RPMI8226 (cell line): ENCODE measurements at regions not wholly inside any gene's neighbourhood (a gene's known extent, or its start where the extent isn't known, plus 50 kb on each side); places are given as distances from the start of the nearest gene placed in this dataset.
"Not testable (repeated sequence)": the region's sequence is repeated elsewhere in the genome, so short reads cannot be mapped to it uniquely, and the experiment has no call there.

Experiments
- DNase-seq: peaks from one replicate; pipeline ENCODE4 v3.0.0-alpha.2; 2015

DNA sequence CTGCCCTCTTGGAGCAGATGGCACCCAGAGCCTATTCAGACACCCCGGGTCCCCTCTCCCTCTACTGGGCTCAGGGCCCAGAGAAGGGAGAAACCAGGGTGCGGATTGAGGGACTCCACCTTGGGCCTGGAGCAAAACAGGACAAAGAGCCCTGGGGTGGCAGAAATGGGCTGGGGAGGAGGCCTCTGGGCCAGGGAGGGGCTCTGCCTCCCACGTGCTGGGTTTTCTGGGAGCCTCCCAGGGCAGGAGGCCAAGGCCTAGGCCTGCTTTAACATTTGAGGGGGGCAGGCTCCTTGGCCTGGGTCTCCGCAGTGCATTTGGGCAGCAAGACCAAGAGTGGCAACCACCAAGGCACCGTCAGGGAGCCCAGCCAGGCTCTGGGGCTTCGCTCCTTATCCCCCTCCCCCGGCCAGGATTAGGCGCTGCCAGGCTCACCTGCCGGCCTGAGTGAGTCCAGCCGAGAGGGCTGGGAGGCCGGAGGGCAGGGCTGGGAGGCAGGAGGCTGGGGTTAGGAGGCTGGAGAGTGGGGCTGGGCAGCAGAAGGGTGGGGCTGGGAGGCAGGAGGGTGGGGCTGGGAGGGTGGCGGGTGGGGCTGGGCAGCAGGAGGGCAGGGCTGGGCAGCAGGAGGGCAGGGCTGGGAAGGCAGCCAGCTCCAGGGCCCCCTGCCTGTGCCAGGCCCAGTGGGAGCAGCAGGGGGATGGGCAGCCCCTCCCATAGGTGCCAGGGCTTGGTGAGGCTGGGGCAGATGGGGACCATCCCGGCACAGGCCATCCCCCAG lies 101.8 kb upstream of the EIF5 start:
- DNase-seq: no peak

GRCh38 chr14:103232831-103233319 lies 101.2 kb upstream of the EIF5 start:
- DNase-seq: peak; percentile 18

DNA sequence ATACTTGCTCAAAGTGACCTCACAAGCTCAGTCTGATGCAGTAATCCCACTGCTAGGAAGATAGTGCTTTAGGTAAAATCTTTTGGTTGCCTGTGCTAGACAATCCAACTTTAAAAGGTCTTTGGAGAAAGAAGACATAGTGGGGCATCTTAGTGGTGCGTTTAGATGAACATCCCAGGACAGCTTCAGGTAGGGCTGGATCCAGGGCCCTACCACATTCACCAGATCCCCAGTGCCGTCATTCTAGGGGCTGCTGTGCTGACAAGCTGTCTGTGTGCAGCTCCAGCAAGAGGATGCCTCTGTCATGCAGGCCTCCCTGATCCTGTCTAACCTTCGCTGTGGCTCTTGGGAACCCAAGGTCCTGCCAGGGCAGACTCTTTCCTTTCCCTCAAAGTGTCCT lies 100.7 kb upstream of the EIF5 start:
- no peak for DNase-seq

- DNase-seq: not testable (repeated sequence)
Observed at GRCh38 chr14:103234826-103235225, 99.2 kb upstream of the EIF5 start.

- not testable (repeated sequence) for DNase-seq
Observed at GRCh38 chr14:103235506-103235905, 98.5 kb upstream of the EIF5 start.

- no peak for DNase-seq
Observed at GRCh38 chr14:103239751-103240150, 94.3 kb upstream of the EIF5 start.

DNA sequence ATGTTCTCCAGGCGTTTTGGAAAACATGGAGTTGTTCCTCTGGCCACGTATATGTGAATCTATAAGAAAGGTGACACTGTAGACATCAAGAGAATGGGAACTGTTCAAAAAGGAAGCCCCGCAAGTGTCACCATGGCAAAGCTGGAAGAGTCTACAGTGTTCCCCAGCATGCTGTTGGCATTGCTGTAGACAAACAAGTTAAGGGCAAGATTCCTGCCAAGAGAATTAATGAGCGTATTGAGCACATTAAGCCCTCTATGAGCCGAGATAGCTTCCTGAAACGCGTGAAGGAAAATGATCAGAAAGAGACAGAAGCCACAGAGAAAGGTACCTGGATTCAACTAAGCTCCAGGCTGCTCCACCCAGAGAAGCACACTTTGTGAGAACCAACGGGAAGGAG lies 92.5 kb upstream of the EIF5 start:
- no peak for DNase-seq

DNA sequence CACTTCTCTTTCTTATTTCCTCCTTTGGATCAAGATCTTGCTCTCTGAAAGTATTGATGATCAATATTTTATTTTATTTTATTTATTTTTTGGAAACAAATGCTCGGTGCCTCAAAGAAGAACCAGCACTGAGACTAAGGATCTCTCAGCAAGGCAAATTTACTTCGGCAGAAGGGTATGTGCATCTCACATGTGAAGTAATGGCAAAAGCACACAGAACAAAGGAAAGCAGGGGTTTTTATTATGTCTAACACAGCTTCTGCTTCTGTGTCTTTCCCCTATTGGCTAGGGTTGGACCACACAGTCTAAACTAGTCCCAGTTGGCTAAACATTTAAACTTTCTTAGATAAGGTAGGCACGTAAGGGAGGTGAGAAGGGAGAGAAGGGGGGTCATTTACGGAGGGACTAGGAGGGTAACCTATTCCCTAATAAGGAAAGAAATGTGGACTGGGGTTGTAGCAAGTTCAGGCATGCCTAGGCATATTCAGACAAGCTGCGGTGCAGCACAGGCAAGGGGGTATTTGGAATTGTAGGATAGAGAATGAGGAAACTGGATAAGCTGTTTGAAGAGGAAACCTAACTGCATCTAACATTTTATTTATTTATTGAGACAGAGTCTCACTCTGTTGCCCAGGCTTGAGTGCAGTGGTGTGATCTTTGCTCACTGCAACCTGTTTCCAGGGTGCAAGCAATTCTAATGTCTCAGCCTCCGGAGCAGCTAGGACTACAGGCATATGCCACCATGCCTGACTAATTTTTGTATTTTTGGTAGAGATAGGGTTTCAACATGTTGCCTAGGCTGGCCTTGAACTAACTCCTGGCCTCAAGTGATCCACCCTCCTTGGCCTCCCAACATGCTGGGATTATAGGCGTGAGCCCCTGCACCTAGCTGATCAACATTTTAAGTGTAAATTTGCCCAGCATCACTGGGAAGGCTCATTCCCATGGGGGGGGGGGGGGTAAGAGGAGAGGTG lies 90.0 kb upstream of the EIF5 start:
- no peak for DNase-seq

GRCh38 chr14:103245624-103246031 lies 88.4 kb upstream of the EIF5 start:
- DNase-seq: not testable (repeated sequence)

- DNase-seq: no peak
Observed at GRCh38 chr14:103246070-103246469, 88.0 kb upstream of the EIF5 start.

GRCh38 chr14:103247169-103247606 lies 86.8 kb upstream of the EIF5 start:
- no peak for DNase-seq

GRCh38 chr14:103250181-103250580 lies 83.9 kb upstream of the EIF5 start:
- DNase-seq: no peak

DNA sequence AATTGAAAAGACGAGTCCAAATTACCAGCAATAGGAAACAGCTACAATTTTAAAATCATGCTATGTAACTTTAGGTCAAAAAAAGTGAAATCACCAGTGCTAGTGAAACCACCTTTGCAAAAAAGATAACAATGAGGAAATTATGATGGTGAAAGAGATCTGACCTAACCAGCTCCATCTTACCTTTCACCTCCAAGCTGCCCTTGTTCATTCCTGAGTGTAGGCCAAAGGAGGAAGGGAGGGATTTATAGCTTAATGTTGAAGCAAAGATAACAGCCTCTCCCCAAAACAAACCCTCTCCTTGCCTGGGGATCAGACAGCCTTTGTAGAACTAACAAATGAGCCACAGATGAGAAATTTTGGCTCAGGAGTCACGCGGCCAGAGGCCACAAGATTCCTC lies 83.2 kb upstream of the EIF5 start:
- no peak for DNase-seq

GRCh38 chr14:103255555-103255954 lies 78.5 kb upstream of the EIF5 start:
- DNase-seq: no peak

- DNase-seq: no peak
Observed at GRCh38 chr14:103256406-103256805, 77.6 kb upstream of the EIF5 start.

DNA sequence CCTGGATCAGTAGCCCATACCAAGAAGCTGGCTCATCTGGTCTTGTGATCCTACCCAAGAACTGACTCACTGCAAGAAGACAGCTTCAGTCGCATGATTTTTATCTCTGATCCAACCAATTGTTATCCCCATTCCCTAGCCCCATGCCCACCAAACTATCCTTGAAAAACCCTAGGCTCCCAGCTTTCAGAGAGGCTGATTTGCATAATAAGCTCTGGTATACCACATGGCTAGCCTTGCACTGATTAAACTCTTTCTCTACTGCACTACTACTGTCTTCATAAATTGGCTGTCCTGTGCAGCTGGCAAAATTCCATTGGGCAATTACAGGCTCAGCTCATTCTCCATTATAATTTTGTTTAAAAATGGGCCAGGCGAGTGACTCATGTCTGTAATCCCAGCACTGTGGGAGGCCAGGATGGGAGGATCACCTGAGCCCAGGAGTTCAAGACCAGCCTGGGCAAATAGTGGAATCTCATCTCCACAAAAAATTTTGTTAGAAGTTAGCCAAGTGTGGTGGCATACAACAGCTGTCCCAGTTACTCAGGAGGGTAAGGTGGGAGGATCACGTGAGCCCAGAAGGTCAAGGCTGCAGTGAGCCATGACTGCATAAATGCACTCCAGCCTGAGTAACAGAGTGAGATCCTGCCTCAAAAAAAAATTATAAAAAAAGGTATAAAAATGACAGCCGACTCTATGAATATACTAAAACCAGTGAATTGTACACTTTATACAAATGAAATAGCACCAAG lies 76.7 kb upstream of the EIF5 start:
- no peak for DNase-seq

GRCh38 chr14:103258211-103258610 lies 75.8 kb upstream of the EIF5 start:
- no peak for DNase-seq

GRCh38 chr14:103259184-103259583 lies 74.9 kb upstream of the EIF5 start:
- no peak for DNase-seq

- DNase-seq: no peak
Observed at GRCh38 chr14:103259801-103260628, 74.0 kb upstream of the EIF5 start.

GRCh38 chr14:103260629-103261124 lies 73.4 kb upstream of the EIF5 start:
- no peak for DNase-seq

- no peak for DNase-seq
Observed at GRCh38 chr14:103267226-103267910, 66.7 kb upstream of the EIF5 start.
